HG03457 (cell line): ENCODE measurements at regions not wholly inside any gene's neighbourhood (a gene's known extent, or its start where the extent isn't known, plus 50 kb on each side); places are given as distances from the start of the nearest gene placed in this dataset.
"Not testable (repeated sequence)": the region's sequence is repeated elsewhere in the genome, so short reads cannot be mapped to it uniquely, and the experiment has no call there.

Source experiments
- ATAC-seq: cut with Tn5 transposase; IDR thresholded peaks from one replicate; pipeline ENCODE4 v1.9.1; 2021; ENCODE audit warnings: moderate number of reproducible peaks; ENCODE audit not compliant: unreplicated experiment

DNA sequence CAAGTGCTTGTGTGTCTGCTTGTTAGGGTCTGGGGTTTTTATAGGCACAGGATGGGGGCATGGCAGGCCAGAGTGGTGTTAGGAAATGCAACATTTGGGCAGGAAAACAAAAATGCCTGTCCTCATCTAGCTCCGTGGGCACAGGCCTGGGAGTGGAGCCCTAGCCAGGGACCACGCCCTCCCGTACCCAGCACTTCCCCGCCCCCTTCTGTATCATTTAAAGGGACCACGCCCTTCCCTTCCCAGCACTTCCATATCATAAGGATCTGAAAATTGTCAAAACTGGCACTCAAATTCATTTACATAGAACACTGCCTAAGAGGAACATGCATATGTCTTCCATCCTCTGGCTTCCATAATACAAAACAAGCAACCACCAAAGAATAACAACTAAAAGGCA is 185.8 kb downstream of the B3GLCT start:
- ATAC-seq = no peak

DNA sequence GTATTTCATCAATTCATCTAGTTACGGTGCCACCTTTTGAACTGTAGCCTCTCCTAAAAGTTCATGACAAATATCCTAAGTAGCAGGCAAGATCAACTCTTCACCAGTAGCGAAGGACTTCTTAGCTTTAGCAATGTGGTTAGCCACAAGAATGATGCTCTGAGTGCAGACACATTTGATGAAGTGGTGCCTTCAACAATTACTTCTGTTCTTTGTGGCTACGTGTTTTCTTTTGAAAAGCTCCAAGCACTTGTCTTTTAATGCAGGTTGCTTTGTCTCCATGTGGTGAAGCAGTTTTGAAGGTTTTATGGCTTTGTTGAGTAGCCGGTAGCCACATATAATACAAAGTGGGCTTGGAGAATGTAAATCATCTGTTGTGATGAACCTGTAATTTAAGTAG is 194.7 kb downstream of the B3GLCT start:
- no peak for ATAC-seq

DNA sequence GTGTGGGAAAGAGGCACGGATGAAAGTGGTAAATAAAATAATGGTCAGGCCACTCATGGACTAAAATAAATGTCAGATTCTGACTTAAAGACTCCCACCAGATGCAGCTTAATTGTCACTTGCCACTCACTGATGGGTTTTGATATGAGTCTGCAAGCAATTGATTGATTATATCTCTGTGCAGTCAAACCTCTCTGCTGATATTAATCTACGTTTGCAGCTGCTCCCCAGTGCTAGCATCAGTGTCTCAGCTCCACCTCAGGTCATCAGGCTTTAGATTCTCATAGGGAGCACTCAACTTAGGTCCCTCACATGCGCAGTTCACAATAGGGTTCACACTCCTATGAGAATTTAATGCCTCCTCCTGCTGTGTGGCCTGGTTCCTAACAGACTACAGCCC is 195.3 kb downstream of the B3GLCT start:
- ATAC-seq = no peak

DNA sequence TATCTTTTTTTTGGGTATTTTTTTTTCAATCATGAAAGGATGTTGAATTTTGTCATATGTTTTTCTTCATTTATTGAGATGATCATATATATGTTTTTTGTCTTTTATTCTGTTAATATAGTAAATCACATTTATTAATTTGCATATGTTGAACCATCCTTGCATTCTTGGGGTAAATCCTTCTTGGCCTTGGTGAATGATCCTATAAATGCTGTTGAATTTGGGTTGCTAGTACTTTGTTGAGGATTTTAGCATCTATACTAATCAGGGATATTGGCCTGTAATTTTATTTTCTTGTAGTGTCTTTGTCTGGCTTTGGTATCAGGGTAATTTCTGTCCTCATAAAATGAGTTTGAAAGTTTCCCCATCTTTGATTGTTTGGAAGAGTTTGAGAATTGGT is 199.9 kb downstream of the B3GLCT start:
- ATAC-seq = no peak

DNA sequence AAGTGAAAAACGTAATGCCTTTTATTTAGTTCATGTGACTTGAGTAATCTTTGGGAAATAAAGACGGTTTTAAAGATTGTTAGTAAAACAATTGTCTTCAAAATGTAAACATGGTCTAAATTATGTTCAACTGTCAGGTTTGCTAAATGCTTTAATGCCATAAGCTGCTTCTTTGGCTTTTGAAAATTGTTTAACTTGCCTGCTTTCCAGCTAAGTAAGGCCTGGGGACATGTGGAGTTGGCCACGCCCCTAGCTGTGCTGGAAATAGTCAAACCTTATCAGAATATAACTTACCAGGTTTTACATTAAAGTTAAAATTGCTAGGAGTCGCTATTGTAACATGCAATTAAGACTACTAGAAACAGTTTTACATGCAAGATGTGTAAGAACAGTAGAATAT is 203.9 kb downstream of the B3GLCT start:
- ATAC-seq = not testable (repeated sequence)

DNA sequence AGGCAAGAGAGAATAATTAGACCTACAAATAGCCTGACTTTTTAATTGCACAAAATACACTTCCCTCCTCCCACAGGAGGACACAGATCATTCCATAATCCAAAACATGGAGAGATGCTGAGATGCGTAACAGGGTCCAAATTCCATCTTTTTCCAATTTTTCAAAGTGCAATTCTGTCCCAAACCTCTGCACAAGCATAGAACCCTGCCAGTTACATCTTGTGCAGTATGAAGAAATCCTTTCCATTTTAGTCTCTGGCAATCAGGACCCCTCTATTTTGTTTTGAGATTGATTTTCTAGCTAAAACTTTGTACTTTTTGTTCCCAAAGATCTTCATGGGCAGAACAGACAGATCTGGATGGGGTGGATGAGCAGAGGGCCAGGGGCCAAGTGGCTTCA is 209.2 kb downstream of the B3GLCT start:
- ATAC-seq = no peak

DNA sequence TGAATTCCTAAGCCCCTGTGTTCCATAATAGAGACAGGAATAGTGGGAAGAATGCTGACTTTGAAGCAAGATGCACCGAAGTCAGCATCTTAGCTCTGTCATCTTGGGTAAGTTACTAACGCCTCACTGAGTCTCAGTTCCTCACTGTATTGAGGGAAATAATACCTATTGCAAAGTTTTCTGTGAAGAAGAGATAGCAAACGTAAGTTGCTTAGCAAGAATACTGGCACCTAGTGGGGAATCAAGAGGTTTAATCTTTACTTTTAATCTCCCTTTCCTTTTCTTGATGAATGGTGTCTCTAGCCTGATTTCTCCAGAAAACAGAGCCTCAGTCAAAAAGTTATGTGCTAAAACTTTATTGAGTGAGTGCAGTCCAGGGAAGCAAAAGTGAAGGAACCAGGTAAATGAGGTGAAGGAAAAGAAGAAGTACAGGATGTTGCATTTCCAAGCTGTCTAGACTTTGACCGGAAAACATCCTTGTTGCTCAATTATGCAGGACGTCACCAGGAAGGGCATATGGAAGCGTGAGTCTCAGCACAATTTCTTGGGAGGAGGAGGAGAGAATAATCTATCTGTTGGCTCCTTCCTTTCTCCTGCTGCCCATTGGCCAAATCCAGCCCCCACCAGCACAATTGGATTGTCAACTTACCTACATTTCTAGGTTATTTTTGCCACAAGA is 210.0 kb downstream of the B3GLCT start:
- ATAC-seq = no peak

DNA sequence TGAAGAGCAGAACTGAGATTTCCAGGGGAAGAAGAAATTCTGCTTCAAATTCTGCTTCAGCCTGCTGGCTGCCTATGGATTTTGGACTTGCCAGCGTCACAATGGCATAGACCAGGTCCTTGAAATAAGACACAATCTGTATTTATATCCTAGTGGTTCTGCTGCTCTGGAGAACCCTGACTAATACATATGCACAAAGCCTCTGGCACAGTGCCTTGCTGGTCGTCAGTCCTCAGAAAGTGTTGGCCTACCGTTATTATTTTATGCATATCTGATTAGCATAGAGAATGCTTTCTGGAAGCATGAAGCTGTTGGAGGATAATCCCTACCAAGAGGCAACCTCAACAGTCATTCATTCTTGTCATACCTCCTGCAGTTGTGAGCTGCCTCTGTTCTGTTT is 213.7 kb downstream of the B3GLCT start:
- no peak for ATAC-seq

DNA sequence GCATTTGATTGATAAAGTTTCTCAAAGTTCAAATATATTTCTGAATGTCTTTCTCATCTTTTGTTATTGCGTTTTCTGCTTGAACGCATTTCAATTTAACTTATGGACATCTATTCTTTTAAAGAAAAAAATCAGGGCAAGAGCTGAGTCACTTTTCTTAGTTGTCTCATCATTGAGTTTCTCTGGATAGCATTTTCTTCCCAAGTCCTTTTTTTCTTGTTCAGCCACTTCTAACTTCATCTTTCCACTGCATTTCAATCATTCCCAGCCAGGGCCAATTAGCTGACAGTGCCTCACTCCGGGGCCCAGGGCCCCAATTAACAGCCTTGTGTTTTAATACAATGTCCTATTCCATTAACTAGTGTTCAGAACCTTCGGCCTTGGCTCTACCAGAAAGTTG is 216.3 kb downstream of the B3GLCT start:
- ATAC-seq = no peak

DNA sequence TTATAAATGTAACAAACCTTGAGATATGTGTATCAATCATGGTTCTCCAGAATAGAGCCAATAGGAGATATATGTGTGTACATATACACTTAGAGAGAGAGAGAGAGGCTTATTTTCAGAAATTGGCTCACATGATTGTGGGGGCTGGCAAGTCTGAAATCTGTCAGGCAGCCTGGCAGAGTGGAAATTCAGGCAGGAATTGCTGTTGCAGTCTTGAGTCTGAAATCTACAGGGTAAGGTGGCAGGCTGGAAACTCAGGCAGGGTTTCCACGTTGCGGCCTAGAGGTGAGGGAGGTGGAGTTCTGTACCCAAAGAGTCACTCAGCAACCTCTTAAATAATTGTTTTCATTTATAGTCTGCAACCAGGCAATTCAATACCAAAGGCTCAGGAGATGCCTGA is 218.4 kb downstream of the B3GLCT start:
- no peak for ATAC-seq

DNA sequence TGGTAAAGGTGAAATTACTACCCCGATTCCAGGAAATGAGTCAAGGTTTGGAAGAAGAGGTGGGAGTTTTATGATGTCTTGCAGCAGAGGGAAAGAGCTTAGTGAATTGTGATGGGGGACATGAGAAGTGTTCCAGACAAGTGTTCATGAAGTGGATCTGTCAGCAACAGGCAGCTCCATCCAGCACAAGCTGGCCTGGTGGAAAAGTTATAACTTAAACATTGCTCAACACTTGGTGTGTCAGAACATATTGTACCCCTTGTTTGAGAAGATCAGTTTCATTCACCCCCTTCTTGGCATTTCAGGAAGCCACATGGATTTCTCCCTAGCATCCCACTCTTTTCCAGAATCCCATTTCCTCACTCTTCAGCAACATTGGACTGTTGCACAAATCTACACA is 222.0 kb downstream of the B3GLCT start:
- no peak for ATAC-seq

DNA sequence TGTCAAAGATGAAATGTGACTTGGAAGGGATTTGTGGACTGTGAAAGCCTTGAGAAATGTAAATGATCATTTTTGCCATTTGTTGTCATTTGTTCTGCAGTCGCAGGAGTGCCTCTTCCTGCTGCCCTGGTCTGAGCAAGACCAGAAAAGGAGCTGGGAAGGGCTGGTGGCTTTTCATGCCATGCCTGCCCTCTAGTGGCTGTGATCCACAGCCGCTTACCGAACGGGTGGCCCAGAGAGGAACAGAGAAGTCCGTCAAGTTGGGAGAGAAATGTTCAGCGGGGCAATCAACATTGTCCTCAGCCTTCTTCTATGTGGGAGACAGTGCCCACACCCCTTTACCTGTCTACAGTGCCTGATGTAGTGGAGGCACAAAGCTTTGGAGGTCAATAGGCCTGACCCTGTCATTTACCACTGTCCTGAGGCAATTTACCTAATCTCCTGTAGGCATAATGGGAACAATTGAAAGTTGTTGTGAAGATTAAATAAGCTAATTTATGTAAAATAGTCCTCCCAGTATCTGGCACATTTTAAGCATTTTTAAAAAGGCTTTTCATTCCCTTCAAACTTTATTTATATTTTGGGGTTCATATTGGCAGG is 224.5 kb downstream of the B3GLCT start:
- ATAC-seq = peak; percentile 92

DNA sequence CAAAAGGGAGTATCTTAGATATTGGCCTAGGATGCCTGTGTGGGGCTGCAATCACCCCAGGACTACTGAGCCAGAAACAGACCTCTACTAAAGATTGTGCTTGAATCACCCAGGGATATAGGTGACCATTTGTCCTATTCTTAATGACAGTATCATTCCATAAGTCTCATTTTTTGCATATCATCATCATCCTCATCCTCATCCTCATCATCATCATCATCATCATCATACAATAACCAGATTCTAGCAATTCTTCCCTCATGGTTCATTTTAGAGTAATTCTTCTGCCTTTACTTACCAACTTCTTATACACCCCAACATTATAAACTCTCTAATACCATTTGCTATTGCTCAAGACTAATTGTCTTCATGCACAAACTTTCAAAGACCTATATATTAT is 226.6 kb downstream of the B3GLCT start:
- no peak for ATAC-seq

DNA sequence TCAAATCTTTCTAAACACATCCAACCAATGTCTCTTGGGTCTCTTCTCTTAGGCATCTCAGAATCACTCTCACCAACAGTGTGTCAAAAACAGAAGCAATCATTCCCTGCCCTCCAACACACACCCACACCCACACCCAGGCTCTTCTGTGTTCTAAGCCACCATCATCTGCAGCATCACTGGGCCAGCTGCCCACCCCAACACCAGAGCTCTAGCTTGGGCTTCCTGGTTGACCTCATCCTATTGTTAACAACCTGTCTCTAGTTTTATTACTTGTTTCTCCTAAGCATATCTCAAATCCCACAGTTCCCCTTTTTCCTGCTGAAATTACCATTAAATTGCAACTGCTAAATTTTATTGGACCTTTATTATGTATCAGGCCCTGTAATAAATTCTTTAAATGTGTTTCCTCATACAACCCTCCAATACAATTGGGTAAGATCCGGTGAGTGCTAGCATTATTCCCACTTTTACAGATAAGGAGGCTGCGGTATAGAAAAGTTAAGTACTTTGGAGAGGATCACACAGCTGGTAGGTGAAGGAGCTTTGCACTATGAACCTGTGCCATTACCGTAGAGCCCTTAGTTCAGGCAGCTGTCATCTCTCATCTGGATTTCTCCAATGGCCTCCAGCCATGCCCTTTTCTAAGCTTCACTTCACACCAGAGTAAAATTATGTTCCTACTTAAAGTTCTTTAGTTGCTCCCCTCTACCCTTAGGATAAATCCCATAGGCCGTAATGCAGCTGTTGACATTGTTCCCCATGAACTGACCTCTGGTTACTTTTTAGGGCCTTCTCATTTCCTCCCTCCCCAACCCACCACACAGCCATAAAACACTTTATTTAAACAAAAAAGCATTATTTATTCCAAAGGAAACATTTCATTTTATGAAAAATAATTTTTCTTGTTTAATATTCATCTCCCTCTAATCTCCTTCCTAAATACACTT is 227.7 kb downstream of the B3GLCT start:
- ATAC-seq = no peak

DNA sequence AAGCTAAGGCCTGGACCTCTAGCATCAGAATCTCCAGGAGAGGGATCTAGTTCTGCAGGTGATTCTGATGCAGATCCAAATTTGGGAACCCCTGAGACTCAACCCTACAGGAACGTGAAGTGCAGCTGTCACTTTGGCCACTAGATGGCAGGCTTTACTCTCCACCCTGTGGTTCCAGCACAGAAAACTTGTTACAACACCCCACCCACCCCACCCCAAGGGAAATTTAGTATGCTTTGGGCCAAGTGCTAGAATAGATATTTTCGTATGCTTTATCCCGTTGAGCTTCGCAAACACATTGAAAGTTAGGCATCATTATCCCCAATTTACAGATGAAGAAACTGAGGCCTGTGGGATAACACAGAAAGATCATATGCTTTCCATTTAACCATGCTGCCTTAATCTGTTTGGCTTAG is 232.0 kb downstream of the B3GLCT start:
- ATAC-seq = no peak

DNA sequence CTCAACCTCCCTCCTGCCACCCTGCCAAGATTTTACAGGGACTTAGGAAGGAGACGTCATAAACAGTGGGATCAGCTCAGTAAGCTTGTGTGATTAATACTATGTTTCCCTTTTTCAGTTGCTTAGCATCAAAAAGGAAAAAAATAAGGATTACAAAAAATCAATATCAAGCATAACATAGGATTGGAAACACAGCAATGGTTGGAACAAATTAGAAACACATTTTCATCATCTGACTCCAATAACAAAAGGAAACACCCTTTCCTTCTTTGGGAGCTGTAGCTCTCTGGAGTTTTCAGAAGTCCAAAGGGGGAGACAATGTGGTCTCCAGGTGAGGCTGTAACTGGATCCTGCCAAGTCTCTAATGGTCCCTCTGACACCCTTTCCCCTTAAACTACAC is 233.4 kb downstream of the B3GLCT start:
- ATAC-seq = no peak

DNA sequence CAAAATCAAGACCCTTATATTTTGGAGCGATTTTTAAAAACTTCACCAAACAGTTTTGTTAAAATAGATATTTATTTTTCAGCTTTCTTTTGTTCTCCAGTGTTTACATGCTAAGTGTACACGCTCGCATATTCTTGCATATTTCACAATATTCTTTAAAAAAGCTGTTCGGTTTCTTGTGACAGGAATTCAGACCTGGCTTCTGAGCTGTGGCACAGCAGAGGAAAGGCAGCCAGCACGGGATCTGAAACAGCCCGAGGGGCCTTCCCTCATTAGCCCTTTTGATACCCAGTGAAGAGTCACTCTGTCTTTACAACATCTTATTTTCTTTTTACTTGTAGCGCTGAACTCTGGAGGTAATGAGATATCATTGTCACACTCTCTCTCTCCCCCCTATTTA is 234.0 kb downstream of the B3GLCT start:
- no peak for ATAC-seq

DNA sequence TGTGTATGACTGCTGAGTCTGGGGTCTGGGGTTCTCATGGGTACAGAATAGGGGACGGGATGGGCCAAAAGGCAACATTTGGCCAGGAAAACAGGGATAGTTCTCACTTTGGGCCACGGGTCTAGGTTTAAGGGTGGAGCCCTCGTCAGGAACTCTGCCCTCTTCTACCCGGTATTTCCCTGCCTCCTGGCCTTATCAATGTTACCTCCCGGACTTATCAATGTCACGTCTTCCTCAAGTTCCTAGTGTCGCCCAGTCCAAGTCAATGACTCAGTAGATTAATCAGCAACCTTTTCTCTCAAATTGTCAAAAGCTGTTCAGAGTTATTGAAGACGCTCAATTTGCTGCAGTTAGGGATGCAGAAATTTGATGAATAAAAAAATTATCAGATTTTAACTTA is 234.8 kb downstream of the B3GLCT start:
- no peak for ATAC-seq

DNA sequence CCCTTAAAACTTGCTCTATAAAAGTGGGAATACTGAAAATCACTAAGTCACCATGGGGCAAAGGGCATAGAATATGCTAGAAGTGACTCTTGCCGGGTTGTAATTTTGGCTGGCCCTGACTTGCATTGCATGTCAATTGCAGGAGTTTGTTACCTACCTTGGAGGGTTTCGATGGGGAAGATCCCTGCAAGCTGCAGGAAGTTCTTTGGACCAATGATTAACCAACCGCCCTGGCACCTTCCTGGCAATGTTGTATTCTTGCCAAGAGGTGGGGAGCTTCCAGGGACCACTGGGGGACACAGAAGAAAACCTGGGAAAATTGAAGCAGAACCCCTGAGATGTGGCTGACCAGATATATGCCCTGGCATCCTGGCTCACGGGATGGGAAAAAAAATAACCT is 235.8 kb downstream of the B3GLCT start:
- no peak for ATAC-seq

DNA sequence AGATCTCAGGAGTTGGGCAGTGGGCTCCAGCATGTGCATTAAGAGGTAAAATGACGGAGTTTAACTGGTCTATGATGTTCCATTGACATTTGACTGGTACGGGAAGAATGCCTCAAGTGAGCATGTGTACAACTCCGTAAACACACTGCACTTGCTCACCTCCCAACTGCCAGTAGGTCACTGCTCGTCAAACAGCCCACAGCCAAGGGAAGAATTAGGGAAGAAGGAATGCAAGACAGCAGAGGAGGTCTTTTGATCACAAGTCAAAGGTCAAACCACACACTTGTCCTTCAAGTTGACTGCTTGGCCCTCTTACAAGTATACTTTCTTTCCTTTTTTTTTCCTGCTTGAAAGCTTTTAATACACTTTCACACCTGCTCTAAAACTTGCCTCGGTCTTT is 236.7 kb downstream of the B3GLCT start:
- no peak for ATAC-seq

DNA sequence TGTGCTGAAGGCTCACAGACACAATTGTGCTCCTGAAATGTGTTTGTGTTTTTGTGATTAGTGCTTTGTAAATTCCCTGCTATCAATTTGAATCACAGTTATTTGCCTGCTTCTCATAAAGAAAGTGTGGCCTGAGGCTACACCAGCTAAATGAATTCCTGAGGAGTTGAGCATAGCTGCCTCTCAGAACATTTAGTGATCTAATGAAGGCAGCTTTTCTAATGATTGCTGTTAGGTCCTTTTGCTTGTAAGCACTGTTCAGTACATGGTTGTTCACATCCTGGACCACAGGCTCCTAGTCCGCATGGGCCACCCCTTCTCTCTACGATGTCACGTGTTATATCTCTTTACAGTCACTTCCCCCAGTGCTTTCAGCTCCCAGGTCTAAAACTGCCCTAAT is 238.2 kb downstream of the B3GLCT start:
- ATAC-seq = no peak

DNA sequence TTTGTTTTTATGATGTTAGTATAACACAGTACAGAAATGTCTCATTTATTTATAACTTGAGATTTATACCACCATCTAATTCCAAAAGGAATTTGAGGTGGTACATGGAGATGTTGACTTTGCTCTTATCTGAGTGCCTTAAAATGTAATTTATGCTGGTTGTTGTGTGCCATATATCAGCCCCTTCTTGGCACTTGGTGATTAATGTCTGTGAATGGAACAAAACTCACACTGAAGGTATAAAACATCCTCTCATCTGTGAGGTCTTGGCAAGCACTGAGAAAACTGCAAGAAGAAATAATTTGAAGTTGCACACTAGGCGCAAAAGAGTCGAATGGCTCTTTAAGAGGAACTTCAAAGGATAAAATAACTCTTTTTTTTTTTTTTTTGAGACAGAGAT is 240.4 kb downstream of the B3GLCT start:
- no peak for ATAC-seq
